GM12874 (cell line): ENCODE measurements at regions not wholly inside any gene's neighbourhood (a gene's known extent, or its start where the extent isn't known, plus 50 kb on each side); places are given as distances from the start of the nearest gene placed in this dataset.

Experiments
- TF ChIP-seq, protein P1 (sequence below): IDR thresholded peaks from 2 replicates; pipeline ENCODE4 v1.5.1; 2011; ENCODE audit warnings: low read depth, mild to moderate bottlenecking, control low read depth, low read length, moderate library complexity; ENCODE audit not compliant: insufficient read depth

DNA sequence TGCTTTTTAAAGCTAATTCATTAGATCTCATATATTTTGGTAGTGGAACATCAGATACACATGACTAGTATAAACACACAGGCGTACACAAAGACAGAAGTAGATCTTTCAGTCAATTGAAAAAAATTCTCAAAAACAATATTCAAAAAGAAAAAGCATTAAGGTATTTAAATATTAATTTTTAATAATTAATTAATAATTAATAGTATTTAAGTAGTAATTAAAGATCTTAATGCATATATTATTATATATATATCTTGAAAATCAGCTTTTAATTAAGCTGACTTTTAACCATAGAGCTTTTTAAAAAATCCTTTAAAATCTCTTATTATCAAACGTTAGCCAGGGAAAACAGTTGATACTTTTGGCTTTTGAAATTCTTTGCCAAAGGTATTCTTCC, 489.4 kb upstream of the PCDH20 start:
- TF ChIP-seq, protein P1, sequence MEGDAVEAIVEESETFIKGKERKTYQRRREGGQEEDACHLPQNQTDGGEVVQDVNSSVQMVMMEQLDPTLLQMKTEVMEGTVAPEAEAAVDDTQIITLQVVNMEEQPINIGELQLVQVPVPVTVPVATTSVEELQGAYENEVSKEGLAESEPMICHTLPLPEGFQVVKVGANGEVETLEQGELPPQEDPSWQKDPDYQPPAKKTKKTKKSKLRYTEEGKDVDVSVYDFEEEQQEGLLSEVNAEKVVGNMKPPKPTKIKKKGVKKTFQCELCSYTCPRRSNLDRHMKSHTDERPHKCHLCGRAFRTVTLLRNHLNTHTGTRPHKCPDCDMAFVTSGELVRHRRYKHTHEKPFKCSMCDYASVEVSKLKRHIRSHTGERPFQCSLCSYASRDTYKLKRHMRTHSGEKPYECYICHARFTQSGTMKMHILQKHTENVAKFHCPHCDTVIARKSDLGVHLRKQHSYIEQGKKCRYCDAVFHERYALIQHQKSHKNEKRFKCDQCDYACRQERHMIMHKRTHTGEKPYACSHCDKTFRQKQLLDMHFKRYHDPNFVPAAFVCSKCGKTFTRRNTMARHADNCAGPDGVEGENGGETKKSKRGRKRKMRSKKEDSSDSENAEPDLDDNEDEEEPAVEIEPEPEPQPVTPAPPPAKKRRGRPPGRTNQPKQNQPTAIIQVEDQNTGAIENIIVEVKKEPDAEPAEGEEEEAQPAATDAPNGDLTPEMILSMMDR, result no peak

DNA sequence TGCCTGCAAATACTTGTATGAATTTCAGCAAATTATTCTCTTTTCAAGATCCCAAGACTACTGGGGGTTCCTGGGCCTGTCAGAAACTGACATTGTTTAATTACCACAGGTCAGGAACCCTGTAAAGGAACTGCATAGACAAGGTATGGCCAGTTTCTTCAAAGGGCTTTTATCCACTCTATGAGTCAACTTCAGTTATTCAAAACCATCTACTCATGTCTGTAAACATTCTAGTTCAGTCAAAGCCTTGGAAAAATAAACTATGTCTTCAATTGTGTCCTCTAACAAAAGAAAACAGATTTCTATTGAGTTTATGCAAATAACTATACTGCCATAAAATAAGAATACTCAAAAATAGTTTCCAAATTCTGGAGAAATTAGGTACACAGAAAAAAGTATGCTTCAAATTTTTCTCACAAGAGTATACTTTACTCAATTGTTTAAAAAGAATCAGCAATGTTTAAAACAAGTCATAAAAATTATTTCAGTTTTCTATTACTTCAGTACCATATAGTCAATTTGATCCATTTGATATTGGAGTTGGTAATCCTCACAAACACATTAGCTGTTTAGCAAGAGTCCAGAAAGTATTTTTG, 486.4 kb upstream of the PCDH20 start:
- TF ChIP-seq, protein P1, result no peak

DNA sequence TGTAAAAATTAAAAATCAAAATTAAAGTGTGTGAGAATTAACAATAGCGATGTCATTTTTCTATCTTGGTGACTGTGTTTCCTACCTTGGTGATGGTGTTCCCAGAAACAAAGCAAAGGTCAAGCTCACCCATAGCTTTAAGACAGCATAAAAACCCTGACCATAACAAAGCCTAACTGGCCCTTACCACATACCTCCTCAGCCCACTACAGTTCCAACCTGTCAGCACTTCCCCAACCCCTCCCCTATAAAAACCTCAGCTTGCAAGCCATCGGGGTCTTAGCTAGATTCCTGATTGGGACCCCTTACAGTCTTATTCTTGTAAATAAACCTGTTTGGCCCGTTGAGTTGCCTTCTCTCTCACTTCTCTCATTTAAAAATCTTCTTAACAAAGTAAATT, 484.4 kb upstream of the PCDH20 start:
- TF ChIP-seq, protein P1, result no peak

DNA sequence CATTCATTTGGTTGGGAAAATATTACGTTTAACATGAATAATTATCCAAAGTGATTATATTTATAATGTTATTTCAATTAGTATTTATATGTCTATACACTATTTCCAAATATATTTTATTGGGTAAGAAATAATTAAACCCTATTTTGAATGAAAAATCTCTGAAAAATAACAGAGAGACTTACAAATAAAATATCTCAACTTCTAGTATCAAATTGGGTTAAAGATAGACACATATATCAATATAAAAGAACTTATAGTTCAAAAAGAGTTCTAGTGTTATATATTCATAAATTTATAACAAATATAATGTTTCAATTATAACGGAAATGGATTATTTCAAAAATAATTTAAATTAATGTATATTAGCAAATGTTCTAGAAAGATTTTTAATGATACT, 482.6 kb upstream of the PCDH20 start:
- TF ChIP-seq, protein P1, result no peak

DNA sequence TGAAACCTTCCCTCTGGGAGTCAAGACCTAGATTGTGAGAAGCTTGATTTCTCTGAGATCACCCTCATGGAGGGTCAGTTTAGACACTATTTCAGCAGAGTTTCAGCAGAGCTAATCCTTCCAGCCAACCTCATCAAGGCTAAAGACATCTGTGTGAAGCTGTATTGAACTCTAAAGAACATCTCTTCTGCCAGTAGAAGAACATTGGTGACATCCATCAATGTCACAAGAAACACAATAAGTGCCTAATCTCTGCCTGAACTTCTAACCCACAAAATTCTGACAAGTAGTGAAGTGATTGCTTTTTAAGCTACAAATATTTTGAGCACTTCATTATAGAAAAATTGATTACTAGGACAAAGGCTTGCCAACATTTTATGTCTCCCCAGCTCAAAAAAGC, 475.8 kb upstream of the PCDH20 start:
- TF ChIP-seq, protein P1, result no peak

DNA sequence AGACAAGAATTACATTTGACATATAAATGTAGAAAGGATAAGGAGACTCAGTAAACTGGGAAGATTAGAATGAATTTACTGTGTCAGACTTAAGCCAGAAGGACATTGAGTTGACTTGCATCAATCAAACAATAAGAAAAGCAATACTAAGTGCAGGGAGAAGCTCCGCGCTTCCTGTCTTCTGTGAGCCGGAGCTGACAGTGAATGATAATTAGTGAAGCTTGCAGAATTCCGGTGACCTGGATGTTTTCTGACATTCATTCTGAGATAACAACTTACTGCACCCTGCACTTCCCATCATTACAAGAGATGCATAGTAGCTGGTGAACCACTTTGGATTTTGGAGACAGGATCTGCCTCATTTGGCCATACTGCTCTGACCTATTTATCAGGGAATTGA, 469.2 kb upstream of the PCDH20 start:
- TF ChIP-seq, protein P1, result no peak

DNA sequence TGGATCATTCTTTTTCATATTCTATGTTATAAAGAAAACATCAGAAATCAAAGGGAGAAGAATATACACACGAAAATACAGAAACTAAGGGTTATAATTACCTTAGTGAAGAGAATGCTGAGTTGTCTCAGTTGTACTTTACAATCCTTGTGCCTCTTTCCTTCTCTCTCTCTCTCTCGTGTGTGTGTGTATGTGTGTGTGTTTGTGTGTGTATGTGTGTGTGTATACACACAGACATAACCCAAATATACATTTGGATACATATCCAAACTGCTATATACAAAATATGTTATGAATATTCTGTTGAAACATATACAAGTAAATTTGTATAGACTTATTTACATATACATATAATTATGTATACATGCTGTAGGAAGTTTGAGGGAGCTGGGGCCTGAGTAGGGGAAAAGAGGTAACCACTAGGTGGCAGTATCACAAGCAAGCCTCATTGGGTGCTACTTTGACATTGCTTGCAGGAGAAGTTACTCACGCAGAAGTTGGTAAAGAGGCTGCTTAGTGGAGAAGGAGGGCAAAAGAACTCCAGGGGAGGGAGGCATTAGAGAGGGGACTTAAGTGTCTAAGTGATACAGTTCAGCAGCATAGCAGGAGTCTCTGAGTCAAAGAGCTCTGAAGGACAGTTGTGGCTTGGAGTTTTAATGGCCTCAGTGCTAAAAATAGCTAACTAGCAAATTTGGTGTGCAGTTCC, 465.1 kb upstream of the PCDH20 start:
- TF ChIP-seq, protein P1, result peak; percentile 67
